Islet of Langerhans (tissue), 1 donor: ENCODE measurements at regions not wholly inside any gene's neighbourhood (a gene's known extent, or its start where the extent isn't known, plus 50 kb on each side); places are given as distances from the start of the nearest gene placed in this dataset.

Experiments used
- FAIRE-seq: peaks from one replicate; lab custom pipeline; 2011; peaks lifted over from hg19 to GRCh38; lab: Jason Lieb, UNC

DNA sequence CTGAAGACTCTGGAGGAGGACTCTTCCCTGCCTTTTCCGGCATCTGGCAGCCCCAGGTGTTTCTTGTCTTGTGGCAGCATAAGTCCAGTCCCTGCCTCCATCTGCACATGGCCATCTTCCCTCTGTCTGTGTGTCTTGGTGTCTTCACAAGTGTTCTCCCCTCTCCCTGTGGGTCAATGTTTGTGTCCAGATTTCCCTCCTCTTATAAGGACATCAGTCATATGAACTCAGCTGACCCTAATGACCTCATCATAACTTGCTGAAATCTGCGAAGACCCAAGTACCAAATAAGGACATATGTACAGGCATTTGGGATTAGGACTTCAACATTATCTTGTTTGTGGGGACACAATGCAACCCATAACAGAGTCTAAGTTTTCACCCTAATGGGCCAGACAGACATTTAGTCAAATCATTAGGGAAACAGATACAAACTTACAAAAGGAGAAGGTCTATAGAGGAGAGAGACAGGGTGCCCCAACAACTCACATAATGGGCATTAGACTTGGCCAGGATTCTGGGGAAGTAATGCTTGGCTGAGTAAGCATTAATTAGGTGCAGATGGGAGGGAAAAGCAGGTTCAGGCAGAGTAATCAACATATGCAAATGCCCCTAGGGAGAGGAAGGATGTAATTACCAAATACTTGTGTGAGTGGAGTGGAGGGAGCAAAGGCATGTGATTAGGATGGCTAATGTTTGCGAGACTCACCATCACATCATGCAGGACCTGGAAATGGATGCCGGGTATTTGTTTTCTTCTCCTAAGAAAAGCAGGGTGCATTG lies 372.8 kb upstream of the TBL1XR1 start:
- no peak for FAIRE-seq

DNA sequence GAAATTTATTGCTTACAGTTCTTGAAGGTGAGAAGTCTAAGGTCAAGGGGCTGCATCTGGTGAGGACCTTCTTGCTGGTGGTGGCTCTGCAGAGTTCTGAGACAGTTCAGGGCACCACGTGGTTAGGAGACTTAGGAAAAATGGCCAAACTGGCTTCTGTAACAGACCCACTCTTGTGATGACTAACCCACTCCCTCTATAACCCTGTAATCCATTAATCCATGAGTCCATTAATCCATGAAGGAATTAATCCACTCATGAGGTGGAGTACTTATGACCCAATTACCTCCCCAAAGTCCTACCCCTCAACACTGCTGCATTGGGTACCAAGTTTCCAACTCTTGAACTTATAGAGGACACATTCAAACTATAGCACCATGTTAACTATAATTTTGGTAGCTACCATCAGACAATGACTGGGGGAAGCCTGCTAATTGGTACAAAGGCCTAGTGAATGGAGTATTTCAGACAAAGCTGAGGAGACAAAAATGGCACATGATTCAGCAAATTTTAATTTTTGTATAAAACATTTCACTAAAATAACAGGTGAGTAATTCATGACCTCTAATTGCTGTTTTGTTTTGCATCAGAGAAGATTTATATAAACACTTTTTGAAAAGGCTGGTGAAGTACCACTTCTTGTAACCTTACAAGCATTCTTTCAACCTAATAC lies 374.1 kb upstream of the TBL1XR1 start:
- FAIRE-seq = no peak

DNA sequence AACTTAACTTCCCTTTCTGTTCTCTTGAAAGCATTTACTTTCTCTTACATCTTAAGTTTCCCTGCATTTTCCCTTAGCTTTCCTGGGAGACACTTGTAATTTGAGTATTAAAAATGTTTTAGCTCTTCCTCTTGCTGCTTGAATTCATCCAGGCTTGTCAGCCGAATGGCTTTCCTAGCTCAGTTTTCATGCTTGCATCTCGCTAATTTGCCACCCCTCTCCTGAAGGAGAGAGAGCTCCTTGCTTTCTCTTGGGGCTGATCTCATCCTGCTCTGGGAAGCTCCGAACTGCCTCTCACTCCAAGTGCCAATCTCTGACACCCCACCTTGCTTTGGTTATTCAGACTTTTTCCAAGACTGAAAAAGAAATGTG lies 374.6 kb upstream of the TBL1XR1 start:
- no peak for FAIRE-seq

DNA sequence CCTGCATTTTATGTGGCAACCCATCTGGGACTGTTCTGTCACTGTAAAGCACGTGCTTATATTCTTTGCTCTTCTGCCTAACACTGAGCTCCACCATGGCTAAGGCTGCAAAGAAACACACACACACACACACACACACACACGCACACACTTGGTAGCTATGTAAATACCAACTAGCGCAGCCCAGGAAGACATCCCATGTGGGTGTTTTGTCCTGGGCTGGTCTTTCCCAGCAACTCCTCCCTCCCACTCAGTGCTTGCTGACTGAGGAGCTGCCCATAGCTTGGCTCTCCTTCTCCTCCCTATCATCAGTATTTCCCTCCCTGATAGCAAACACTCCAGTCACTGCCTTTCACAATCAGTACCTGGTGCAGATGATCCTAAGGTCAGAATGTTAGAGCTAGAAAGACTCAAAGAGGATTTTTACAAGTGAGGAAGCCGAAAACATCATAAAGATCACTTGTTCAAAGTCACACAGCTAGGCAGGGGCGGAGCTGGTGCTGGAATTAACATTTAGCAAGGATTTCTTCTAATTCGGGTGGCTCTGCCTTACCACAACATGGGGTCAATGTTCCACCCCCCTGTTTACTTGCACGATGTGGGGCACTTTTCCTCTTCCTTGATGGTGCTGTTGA lies 377.1 kb upstream of the TBL1XR1 start:
- no peak for FAIRE-seq

DNA sequence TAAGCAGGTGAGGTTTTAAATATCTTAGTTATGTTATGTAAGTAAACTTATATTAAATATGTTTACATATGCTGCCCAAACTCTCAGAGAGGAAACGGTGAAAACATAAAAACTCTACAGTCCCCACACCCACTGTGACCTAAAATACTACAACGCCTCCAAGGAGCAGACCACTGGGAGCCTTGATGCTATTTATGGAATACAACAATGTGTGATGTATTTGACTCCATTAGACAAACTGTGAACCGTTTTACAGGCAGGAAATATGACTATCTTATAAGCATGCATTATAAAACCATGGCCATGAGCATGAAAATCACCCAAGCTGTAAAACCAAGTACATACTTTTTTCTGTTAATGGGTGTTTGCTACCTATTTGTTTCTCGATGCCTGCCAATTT lies 379.5 kb upstream of the TBL1XR1 start:
- no peak for FAIRE-seq

DNA sequence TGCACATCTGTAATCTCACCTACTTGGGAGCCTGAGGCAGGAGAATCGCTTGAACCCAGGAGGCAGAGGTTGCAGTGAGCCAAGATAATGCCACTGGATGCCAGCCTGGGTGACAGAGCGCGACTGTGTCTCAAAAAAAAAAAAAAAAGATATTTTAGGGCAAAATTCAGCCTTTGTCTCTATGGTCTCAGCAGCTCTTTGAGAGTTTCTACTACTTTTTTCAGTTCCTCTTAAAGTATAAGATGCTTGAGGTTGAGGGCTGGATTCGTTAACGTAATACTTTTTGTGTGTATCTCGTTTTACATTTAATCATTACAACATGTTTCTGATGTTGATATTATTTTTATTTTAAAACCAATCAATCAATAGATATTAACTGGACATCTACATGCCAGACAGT lies 381.2 kb upstream of the TBL1XR1 start:
- FAIRE-seq = no peak

DNA sequence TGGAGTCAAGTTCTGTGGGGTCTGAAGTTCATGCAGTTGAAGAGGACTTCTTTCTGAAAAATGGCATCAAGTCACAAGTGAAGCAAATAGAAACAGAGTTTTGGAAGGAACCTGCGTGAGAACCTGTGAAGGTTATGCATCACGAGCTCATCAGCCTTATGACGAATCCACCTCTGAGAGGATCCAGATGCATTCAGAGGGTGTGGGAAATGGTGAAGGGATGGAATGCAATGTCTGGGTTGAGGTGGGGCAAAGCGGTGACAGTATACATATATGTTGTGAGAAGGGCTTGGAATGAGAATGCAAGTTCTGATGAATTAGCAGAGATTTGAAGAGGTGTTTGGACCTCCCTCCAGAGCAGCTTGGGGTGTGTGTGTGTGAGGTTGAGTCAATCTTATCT lies 382.1 kb upstream of the TBL1XR1 start:
- no peak for FAIRE-seq

DNA sequence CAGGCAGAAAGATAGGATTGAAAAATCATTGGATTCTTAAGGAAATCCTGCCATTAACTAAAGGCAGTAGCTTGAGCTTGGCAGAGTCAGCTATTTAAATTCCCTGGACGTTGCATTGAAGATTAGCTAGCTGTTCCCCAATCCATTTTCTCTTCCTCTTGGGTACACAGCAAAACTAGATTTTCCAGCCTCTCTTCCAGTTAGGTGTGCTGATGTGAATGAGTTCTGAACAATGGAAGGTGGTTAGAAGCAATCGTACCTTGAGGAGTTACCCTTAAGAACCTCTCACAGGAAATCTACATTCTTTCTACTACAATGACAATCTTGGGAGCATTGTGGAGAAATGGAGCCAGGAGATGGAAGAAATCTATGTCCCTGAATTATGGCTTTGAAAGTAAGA lies 383.2 kb upstream of the TBL1XR1 start:
- no peak for FAIRE-seq

DNA sequence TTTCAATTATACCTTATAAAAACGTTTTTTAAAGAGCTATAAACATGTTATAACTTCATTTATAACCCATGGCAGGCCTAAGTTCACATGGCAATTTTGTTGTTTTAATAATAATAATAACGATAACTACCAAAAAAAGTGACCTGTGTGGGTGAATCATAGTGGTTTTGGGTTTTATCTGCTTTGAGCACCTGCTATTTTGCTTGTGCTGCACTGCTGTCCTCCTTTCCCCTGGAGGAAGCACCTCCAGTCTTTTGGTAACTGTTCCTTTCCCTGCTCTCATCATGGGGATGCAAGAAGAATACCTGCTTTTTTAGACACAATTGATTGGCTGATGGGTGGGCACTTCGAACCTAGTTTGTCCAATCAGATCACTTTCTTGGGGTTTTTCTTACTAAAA lies 388.0 kb upstream of the TBL1XR1 start:
- FAIRE-seq = no peak

DNA sequence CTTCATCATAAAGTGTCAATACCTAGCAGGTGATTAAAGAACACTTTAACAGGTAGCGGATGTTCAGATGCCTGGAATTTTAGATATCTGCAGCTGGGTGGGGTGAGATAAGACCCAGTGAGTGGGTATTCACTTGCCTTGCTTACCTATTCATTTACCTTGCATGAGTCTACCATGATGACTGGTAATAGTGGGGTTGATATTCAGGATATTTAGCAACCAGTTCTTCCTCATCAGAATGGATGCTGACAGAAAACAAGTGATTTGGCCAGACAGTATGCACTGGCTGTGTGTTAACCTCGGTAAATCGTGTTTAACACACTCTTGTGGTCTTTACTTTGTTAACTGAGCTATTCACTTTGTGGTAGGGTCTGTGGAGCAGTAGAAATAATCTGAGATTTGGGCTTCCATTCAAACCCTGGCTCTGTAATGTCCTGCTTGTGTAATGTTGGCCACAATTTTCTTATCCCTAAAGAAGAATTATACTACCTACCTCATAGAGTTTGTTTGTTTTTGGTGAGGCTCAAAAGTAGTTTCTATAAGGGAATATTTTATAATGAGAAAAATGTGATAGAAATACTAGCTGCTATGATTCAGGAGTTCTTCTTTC lies 391.9 kb upstream of the TBL1XR1 start:
- FAIRE-seq = no peak

DNA sequence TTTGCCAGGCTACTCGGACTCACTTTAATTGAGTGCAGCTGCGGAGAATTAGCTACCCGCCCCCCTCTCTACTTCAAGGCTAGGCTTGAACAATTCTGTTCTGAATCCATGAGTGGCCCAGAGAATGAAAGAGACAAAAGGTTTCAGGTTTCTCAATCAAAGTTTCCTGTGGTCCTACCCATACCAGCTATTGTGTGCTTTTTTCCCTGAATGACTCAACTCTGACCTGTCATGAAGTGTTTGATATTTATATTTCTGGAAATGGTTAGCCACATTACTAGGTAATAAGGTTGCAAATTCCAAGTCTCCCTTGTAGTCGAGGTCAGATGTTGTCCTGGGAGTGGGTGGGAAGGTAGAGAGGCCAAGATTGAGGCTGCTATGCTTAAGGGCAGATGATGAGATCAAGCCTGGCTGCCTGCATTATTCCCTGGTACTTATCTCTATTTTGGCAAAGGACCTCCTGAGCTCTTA lies 392.7 kb upstream of the TBL1XR1 start:
- no peak for FAIRE-seq

DNA sequence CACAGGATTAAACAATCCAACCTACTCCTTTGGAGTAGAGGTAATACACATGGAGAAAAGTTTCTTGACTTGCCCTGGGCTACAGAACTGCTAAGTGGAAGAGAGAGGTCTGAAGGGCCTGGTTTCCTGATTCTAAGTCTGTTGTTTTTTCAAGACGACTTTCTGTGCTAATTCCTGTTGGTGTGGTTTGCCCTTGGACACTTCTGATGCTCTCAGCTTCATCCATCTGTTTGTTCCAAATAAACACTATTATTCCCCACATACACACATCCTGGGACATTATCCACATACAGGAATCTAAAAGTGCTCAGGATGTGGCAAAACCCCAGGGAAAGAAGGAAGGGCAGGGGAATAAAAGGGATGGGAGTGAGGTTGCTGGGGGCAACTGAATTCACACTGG lies 393.5 kb upstream of the TBL1XR1 start:
- FAIRE-seq = no peak

DNA sequence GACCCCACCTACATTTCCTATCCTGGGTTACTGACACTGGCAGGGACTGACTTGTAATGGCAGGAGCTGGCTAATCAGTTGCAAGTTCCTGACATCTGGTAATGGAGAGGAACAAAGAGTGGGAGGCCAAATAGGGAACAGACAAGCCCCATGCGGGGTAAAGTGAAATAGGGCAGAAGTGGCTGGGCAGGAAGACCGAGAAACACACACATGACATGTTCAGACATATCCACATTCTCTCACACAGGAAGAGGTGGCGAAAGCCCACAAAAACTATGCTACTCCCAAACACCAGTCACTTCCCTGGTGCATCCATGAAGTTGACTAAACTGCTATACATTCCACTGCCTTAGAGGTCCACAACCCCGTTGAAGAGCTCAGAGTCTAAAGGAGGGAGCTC lies 394.1 kb upstream of the TBL1XR1 start:
- no peak for FAIRE-seq

DNA sequence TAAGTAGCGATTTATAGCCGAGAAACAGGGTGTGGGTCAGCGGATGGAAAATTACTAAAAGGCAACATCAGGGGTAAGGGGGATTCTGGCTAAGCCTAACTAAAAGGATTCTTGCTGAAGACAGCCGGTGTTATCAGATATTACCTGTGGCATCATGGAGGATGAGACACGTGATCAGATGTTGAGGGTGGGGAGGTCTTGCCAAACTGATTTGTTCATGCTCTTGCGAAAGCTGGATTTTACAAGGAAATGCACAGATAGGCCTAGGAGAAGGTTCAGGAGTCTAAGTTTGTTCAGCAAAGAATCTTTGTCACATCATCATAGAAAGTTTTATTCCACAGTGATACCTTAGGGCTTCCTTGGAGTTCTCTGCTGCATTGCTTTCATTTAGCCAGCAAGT lies 396.8 kb upstream of the TBL1XR1 start:
- FAIRE-seq = no peak

DNA sequence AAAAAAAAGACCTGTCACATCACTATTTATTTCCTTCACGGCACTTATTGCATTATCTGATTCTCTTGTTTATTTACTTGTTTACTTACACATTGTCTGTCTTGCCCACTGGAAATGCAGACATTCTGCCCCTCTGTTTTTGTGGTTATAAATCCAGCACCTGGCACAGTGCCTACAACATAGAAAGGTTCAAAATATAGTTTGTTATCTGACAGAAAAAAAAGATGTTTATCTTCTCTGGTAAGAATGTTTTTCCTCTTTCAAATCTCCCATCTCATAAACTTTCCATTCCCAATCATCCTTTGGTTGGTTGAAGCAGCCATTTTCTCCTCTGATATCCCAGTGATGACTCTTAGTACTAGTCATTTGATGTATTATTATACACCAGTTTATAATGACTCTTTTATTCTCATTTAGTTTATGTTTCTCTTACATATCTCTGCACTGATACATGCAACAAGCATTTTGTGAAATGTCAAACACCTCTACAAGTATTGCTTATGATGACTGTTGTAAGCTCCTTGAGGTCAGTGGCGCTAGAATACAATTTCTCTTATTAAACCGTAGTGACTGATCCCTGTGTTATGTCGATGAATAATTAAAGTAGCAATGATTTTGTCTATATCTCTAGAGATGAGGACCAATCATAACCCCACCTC lies 398.4 kb upstream of the TBL1XR1 start:
- FAIRE-seq = no peak

DNA sequence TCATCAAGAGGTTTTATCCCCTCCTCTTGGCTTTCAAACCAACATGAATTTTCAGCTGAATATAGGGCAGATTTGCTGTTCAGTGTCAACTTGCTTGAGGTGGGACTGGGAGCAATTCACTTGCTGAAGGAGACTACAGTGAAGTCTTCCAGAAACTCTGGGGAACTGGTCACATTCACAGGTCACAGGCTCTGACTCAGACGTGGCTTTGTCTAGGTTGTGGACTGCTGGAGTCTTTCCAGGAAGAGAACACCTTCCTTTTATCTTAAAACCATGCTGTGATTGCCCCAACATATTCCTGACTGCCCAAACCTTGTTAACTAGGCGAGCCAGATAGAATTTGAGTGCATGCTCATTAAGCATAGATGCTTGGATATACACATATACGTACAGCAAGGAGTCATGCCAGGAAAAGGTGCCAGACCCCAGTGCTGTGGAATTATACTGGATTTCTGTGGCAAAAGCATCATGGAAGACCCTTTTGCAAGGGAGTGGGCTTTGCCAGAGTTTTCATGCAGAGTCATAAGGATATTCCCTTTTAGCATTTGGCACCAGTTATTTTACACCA lies 399.1 kb upstream of the TBL1XR1 start:
- no peak for FAIRE-seq

DNA sequence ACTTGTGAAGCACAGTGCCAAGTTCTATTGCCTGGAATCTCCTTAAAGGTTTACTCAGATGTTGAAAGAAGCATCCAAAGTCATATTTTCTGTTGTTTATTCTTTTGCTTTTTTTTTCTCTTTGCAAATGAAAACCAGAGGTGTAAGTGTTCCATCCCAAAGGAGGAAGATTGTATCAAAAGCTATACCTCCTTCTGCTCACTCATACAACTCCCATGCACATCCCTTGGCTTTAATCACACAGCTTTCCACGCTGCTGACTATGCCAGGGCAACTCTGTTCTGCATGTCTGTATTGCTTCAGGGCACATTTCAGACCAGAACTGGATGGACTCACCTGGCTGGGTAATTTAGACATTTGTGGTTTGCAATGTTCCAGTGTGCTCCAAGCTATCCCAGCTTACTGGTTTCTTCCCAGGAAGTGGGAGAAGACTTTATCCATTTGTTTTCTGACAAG lies 399.6 kb upstream of the TBL1XR1 start:
- no peak for FAIRE-seq

DNA sequence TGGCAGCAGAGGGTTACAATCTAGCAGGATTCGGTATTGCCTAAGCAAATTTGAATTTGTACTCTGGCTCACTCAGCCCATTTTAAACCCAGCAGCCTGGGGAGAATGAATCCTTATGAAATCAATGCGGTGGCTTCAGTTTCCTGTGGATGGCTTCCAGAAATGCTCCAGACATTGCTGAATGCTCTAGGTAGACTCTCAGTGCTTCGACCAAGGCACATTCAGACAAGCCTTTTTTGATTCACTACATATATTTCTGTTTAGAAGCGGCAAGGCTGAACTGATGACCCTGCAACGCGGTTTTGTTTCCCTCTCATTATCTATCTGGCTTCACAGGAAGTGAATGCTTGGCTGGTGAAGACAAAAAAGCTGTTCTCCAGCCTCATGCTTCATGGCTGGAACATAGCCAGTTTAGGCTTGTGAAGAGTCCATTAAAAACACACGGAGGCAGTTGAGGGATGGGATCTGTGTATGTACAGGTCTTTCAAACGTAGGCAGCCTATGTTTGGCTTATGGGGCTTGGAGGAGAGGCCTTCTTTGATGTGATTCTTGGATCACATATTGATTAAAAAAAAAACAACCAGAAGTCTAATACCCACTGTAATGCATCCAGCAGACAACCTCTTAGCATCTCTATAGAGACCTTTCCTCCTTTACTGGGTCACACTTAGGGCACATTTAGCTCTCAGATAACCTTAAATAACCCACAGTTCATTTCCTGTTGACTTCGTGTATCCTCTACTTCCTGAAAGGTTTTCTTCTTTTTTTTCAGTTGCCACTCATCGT lies 400.2 kb upstream of the TBL1XR1 start:
- FAIRE-seq = no peak

DNA sequence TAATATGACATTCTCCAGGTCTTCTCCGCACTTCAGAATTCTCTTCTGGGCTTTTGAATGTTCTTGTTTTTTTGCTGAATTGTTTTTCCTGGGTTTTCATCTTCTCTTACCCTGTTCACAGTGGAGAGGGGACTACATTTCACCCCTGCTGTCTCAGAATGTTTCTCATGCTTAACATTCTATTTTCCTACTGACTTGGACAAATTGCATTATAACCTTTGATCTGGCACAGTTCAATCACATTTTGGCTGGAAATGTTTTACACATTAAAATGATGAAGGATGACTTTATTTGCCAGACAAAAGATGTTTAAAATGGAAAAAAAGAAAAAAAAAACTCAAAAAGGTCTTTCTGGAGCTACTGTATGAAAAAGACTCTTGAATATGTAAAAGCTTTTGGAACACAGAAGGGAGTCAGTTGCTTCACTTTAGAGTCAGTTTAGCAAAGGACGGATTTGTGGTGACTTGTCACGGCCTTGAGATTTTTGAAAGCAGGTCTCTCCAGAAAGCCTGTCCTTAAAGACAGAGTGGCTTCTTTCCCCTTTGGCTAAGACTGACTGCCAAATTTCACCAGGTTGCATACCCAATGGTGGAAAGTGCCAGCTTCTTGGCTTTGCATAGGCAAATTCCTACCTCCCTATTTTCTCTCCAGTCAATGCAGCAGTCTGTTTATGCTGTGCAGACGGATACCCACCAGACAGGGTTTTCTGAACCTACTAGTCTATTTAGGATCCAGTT lies 401.0 kb upstream of the TBL1XR1 start:
- no peak for FAIRE-seq

DNA sequence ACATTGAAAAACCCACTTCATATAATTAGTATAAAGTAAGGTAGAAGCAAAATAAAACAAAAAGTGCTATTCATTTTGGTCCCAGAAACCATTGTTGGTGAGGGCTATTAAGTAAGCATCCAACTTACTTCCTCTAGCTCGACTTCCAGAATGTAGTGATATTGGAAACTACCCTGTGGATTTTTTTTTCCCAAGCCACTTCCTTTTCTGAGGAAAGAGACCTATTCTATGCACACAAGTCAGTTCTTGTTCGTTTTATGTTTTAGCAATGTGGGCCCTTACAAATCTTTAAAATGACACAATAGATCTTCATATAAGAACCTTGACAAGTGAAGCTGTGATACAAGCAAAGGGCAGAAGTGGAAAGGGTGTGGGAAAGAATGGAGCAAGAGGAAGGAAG lies 402.0 kb upstream of the TBL1XR1 start:
- FAIRE-seq = no peak

DNA sequence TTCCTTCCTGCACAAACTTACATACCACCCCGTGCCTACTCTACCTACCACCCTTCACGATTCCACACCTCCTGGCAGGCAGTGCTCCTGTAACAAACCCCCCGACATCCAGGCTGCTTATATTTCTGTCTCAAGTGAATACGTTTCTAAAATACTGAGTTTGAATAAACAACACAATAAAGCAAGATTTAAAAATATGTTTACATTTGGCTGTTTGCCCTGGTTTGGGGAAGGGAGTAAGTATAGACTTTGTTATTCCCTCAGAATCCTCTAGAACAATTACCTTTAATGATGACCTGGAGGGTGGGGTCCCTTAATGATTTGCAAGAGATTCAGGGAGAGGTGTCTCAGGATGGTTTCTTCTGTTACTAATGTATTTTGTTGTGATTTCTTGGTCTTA lies 402.6 kb upstream of the TBL1XR1 start:
- FAIRE-seq = no peak
